ENCODE measurements at regions not wholly inside any gene's neighbourhood (a gene's known extent, or its start where the extent isn't known, plus 50 kb on each side); places are given as distances from the start of the nearest gene placed in this dataset.

GRCh38 chr15:70491641-70492040 lies 271.7 kb downstream of the UACA start:
- peaks cover 0 to 25% (median 2%) of the 10 kb centered on the region in 4 donors for H3K4me1 ChIP-seq
- TF ChIP-seq CTCF (IDR thresholded peaks at IDR 0.05) (no peak), POLR2A (IDR thresholded peaks at IDR 0.05) (no peak)
- in situ Hi-C loops (cut with MboI; ENCODE audit: low pct_ligation_motif_present in 1 of 4, low pct_unique_long_range_greater_than_20kb in 1 of 4, low sequenced_read_pairs in 3 of 4) (no loop called here), intact Hi-C loops (cut with DNase I; ENCODE audit: low total_unique reads) (loop anchor here (2.0 kb wide), 1 partner anchor 1013 kb away; no protein-coding TSS in a partner anchor)
- WGBS, 2 donors (ENCODE audit: low coverage in 1 of 2): 89% methylated on average over 6 of the region's 6 CpGs; no CpG with 5 or more reads in 1 of the 2 donors
- no peak overlapping the region for H3K4me3 ChIP-seq
- no peak overlapping the region for H3K27ac ChIP-seq
- H3K36me3 ChIP-seq: no peaks in the 10 kb centered on the region
- no peaks in the 10 kb centered on the region for H3K27me3 ChIP-seq
- DNase-seq: no peak
- no peaks in the 10 kb centered on the region for H3K9me3 ChIP-seq

- H3K27ac ChIP-seq: no peak overlapping the region
- TF ChIP-seq CTCF (IDR thresholded peaks at IDR 0.05): no peak
- TF ChIP-seq EP300 (IDR thresholded peaks at IDR 0.05; ENCODE audit: low read depth): no peak
- no peak for TF ChIP-seq POLR2AphosphoS5 (IDR thresholded peaks at IDR 0.05)
- TF ChIP-seq POLR2A (IDR thresholded peaks at IDR 0.05): no peak
- H3K4me3 ChIP-seq: no peak overlapping the region
- H3K4me1 ChIP-seq: peaks cover 0 to 25% (median 2%) of the 10 kb centered on the region in 4 donors
- in situ Hi-C loops (cut with MboI; ENCODE audit: low pct_ligation_motif_present in 1 of 4, low pct_unique_long_range_greater_than_20kb in 1 of 4, low sequenced_read_pairs in 3 of 4): no loop called here
- H3K9me3 ChIP-seq: no peaks in the 10 kb centered on the region
- no peaks in the 10 kb centered on the region for H3K36me3 ChIP-seq
- H3K27me3 ChIP-seq: no peaks in the 10 kb centered on the region
- intact Hi-C loops (cut with DNase I; ENCODE audit: low total_unique reads): no loop called here
- no peak for DNase-seq
- 65% methylated on average over 6 of the region's 6 CpGs; no CpG with 5 or more reads in 1 of the 2 donors for WGBS, 2 donors (ENCODE audit: low coverage in 1 of 2)
Observed at GRCh38 chr15:70491201-70491621, 272.1 kb downstream of the UACA start.

DNA sequence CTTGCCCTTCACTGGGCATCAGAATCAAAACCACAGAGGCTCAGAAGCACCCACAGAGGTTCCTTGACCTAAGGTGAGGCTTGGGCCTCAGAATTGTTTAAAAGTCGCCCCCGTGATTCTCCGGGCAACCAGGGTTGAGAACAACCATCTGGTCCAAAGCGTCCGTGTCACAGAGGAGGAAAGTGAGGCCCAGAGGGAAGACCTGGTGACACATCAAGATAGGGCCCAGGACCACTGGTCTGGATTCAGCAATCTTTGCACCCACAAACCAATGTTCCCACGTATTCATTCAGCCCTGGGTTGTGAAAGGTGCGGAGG lies 272.6 kb downstream of the UACA start:
- Histone ChIP-seq H3K4me1 (peaks cover 0 to 25% (median 2%) of the 10 kb centered on the region in 4 donors), H3K4me3 (no peak overlapping the region), H3K27ac (no peak overlapping the region), H3K9me3 (no peaks in the 10 kb centered on the region), H3K36me3 (no peaks in the 10 kb centered on the region), H3K27me3 (no peaks in the 10 kb centered on the region)
- WGBS, 2 donors (ENCODE audit: low coverage in 1 of 2): 75% methylated on average over 7 of the region's 7 CpGs; no CpG with 5 or more reads in 1 of the 2 donors
- TF ChIP-seq EP300 (IDR thresholded peaks at IDR 0.05; ENCODE audit: low read depth): no peak
- TF ChIP-seq POLR2A (IDR thresholded peaks at IDR 0.05): no peak
- no peak for TF ChIP-seq POLR2AphosphoS5 (IDR thresholded peaks at IDR 0.05)
- TF ChIP-seq CTCF (IDR thresholded peaks at IDR 0.05): no peak
- DNase-seq: no peak
- in situ Hi-C loops (cut with MboI; ENCODE audit: low pct_ligation_motif_present in 1 of 4, low pct_unique_long_range_greater_than_20kb in 1 of 4, low sequenced_read_pairs in 3 of 4): no loop called here
- intact Hi-C loops (cut with DNase I; ENCODE audit: low total_unique reads): no loop called here

DNA sequence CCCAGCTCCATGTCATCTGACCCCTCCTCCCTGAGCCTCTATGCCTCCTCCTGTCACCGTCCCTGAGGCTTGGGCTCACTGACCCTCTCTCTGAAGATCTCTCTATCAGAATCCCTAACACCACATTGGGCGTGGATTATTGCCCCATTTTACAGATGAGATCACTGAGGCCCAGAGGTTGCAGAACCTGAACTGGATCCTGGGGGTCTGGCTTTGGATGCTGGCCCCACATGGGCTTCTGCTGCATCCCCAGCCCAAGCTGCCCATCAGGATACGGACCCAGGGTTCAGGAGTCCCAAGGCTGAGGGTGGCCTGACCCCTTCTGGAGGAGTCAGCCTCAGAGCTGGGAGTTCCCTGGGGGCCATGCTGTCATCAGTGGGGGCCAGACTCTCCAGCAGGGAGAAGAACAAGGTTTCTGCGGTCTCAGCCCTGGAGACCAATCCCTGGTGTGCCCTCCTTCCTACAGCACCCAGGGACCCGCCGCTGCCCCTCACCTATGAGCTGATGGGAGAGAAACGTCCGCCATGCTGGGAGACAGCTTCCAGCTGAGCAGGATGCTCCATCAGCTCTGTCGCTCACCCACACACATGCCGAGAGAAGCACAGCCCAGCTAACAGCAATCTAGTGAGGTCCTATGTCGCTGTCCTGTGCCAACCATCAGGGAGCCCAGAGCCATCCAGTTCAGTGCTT lies 273.1 kb downstream of the UACA start:
- Histone ChIP-seq H3K9me3 (no peaks in the 10 kb centered on the region), H3K27me3 (no peaks in the 10 kb centered on the region), H3K4me3 (no peak overlapping the region), H3K4me1 (peaks cover 0 to 25% (median 2%) of the 10 kb centered on the region in 4 donors), H3K36me3 (no peaks in the 10 kb centered on the region), H3K27ac (no peak overlapping the region)
- in situ Hi-C loops (cut with MboI; ENCODE audit: low pct_ligation_motif_present in 1 of 4, low pct_unique_long_range_greater_than_20kb in 1 of 4, low sequenced_read_pairs in 3 of 4): no loop called here
- TF ChIP-seq POLR2A (IDR thresholded peaks at IDR 0.05) (no peak), CTCF (IDR thresholded peaks at IDR 0.05) (no peak), EP300 (IDR thresholded peaks at IDR 0.05; ENCODE audit: low read depth) (no peak), POLR2AphosphoS5 (IDR thresholded peaks at IDR 0.05) (no peak)
- DNase-seq: no peak
- WGBS, 2 donors (ENCODE audit: low coverage in 1 of 2): 83% methylated on average over 9 of the region's 11 CpGs; no CpG with 5 or more reads in 1 of the 2 donors
- intact Hi-C loops (cut with DNase I; ENCODE audit: low total_unique reads): no loop called here

Measured in transverse colon (tissue), 4 donors.